ENCODE measurements at regions not wholly inside any gene's neighbourhood (a gene's known extent, or its start where the extent isn't known, plus 50 kb on each side); places are given as distances from the start of the nearest gene placed in this dataset.

DNA sequence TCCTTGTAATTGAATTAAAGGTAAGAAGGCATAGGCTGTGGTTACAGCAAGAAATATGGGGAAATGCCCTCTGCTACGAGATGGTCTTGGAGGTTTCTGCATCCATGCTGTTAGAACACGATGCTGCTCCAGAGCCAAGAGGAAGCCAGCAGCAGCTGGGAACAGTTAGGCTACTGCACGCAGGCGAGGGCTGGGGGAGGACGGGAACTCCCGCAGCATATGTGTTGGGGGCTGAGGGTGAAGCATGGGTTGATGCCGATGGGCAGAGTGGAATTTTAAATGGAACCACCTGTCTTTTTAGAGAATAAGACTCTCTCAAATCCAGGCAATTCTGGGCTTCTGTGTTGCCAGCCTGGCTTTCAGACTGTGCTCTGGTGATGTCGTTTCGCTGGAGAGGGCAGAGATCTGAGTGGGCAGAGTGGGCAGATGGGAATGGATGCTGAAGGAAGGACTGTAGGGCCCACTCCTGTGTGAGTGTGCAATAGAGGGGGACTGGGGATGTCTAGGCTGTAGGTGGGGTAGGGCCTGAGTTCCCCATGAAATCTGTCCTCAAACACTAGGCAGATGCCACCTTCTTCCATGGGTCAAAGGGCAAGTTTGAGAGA lies 417.0 kb upstream of the TPM1 start:
- no peaks in the 10 kb centered on the region for H3K9me3 Mint-ChIP-seq
- peaks cover 37% of the 10 kb centered on the region for H3K4me1 Mint-ChIP-seq
- H3K4me3 Mint-ChIP-seq = no peak overlapping the region
- TF ChIP-seq, protein P1, sequence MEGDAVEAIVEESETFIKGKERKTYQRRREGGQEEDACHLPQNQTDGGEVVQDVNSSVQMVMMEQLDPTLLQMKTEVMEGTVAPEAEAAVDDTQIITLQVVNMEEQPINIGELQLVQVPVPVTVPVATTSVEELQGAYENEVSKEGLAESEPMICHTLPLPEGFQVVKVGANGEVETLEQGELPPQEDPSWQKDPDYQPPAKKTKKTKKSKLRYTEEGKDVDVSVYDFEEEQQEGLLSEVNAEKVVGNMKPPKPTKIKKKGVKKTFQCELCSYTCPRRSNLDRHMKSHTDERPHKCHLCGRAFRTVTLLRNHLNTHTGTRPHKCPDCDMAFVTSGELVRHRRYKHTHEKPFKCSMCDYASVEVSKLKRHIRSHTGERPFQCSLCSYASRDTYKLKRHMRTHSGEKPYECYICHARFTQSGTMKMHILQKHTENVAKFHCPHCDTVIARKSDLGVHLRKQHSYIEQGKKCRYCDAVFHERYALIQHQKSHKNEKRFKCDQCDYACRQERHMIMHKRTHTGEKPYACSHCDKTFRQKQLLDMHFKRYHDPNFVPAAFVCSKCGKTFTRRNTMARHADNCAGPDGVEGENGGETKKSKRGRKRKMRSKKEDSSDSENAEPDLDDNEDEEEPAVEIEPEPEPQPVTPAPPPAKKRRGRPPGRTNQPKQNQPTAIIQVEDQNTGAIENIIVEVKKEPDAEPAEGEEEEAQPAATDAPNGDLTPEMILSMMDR (IDR thresholded peaks at IDR 0.05) = no peak
- H3K36me3 Mint-ChIP-seq (ENCODE audit: low read depth) = no peaks in the 10 kb centered on the region
- peaks cover 4% of the 10 kb centered on the region for H3K27me3 Mint-ChIP-seq (ENCODE audit: low read depth, poor library complexity)
- H3K27ac Mint-ChIP-seq = no peak overlapping the region
- DNase-seq = no peak

DNA sequence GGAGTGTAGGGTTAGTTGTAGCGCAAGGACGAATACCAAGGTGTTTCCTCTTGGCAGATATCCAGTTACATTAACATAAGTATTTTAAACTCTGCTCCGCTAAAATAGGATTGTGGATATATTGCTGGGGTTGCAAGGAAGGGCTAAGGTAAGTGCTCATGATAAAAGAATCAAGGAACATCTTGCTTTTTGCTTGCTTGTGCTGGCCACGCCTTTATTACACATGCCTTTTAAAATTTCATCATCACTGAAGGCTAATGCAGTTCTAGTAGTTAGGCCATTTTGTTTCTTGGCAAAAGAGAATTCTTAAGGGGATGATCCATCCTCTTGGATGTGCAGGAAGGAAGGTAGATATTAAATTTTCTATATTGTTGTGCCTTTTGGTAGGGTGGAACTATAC lies 415.6 kb upstream of the TPM1 start:
- Mint-ChIP-seq H3K4me3 (no peak overlapping the region), H3K9me3 (no peaks in the 10 kb centered on the region), H3K4me1 (peaks cover 46% of the 10 kb centered on the region), H3K27ac (peak overlapping the region; percentile 18), H3K27me3 (ENCODE audit: low read depth, poor library complexity) (peaks cover 4% of the 10 kb centered on the region), H3K36me3 (ENCODE audit: low read depth) (no peaks in the 10 kb centered on the region)
- TF ChIP-seq, protein P1 (IDR thresholded peaks at IDR 0.05) = no peak
- DNase-seq = no peak

DNA sequence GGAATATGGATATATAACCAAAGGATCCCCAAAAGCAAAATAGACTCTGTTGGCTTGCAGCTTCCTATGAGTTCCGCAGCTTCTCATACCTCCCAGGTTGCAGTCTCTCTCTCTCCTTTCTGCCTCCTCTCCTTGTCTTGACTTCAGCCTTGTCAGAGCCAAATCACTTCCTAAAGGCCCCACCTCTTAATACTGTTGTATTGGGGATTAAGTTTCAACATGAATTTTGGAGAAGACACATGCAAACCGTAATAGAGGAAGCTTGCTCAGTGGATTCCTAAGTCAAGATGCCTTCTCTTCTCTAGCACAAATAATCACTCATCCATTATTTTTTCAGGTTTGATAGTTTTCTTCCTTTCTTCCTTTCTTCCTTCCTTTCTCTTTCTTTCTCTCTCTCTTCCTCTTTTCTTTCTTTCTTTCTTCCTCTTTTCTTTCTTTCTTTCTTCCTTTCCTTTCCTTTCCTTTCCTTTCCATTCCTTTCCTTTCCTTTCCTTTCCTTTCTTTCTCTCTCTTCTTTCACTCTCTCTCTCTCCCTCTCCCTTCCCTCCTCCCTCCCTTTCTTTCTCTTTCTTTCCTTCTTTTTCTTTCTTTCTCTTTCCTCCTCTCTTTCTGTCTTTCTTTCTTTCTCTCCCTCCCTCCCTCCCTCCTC lies 411.3 kb upstream of the TPM1 start:
- Mint-ChIP-seq H3K36me3 (ENCODE audit: low read depth) (no peaks in the 10 kb centered on the region), H3K27me3 (ENCODE audit: low read depth, poor library complexity) (no peaks in the 10 kb centered on the region), H3K4me1 (peaks cover 32% of the 10 kb centered on the region), H3K27ac (no peak overlapping the region), H3K9me3 (no peaks in the 10 kb centered on the region), H3K4me3 (no peak overlapping the region)
- no peak for DNase-seq
- TF ChIP-seq, protein P1 (IDR thresholded peaks at IDR 0.05) = no peak

DNA sequence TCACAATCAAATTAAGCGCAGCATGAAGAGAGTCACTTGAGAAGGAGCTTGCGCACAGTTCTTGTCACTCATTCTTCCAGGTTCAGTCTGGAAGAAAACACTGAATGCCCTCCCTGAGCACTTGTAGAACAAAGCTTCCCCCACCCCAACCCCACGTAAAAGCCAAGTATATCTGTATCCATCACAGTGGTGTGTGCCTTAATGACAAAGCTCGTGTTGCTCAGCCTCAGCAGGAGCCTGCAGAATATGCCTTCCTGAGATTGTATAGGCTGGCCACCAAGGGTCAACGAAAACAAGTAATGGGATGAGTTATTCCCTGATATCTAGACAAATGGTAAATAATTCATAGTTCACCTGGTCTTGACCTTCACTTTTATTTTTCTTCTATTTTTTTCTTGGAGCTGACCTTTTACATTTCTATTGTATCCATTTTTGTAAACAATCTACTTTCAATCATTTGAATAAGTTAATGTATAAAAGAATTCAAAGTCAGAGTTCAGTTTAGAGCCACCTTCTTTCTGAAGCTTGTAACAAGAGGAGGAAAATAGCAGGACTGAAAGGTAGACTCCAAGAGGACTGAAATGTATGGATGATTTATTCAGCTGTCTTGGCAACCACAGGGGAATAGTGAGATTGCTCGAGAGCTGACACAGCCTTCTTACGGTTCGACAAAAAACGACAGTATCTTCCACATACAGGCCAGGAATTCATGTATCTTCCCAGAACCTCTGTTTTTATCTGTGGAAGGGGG lies 405.5 kb upstream of the TPM1 start:
- Mint-ChIP-seq H3K9me3 (no peaks in the 10 kb centered on the region), H3K27me3 (ENCODE audit: low read depth, poor library complexity) (no peaks in the 10 kb centered on the region), H3K4me3 (no peak overlapping the region), H3K27ac (no peak overlapping the region), H3K4me1 (peaks cover 32% of the 10 kb centered on the region), H3K36me3 (ENCODE audit: low read depth) (no peaks in the 10 kb centered on the region)
- TF ChIP-seq, protein P1 (IDR thresholded peaks at IDR 0.05) = no peak
- no peak for DNase-seq

DNA sequence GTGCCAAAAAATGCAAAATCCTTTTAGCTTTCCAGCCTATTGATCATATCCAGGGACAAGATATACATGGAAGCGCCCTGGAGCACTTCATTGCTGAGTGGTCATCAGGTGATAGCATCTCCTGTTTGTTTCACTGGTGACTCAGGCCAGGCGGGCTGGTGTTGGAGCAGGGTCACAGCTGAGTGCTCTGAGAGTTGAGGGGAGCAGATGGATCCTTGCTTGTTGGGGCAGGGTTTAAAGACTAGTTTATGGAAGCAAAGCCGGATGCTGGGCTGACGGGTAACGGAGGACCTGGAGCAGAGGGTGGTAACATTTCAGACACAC lies 405.0 kb upstream of the TPM1 start:
- DNase-seq = no peak
- no peaks in the 10 kb centered on the region for H3K36me3 Mint-ChIP-seq (ENCODE audit: low read depth)
- H3K27ac Mint-ChIP-seq = no peak overlapping the region
- H3K27me3 Mint-ChIP-seq (ENCODE audit: low read depth, poor library complexity) = no peaks in the 10 kb centered on the region
- no peak overlapping the region for H3K4me3 Mint-ChIP-seq
- H3K9me3 Mint-ChIP-seq = no peaks in the 10 kb centered on the region
- TF ChIP-seq, protein P1 (IDR thresholded peaks at IDR 0.05) = no peak
- H3K4me1 Mint-ChIP-seq = peaks cover 36% of the 10 kb centered on the region
